Esophagus muscularis mucosa (tissue), 4 donors: ENCODE measurements at regions not wholly inside any gene's neighbourhood (a gene's known extent, or its start where the extent isn't known, plus 50 kb on each side); places are given as distances from the start of the nearest gene placed in this dataset.

Experiments
- EP300 ChIP-seq: sonication (generic); formaldehyde crosslinking; IDR thresholded peaks from one replicate; pipeline ENCODE4 v1.6.1; 2017; ENCODE audit warnings: antibody characterized with exemption
- POLR2A ChIP-seq: fragments of 450-650 bp; IDR thresholded peaks from one replicate; pipeline ENCODE4 v1.6.1; 2017; ENCODE audit warnings: antibody characterized with exemption, moderate library complexity, mild to moderate bottlenecking, low read depth
- POLR2AphosphoS5 ChIP-seq, 2 donors: sonication (generic); formaldehyde crosslinking; IDR thresholded peaks; one replicate each; pipeline ENCODE4 v1.6.1; 2017; ENCODE audit warnings: antibody characterized with exemption in 2 of 2
- TF ChIP-seq, protein P1 (sequence below), 3 experiments: fragments of 200-600 bp in 2 of 3; fragments of 450-650 bp in 1 of 3; sonication (generic) in 2 of 3; IDR thresholded peaks; one replicate each; pipeline ENCODE4 v1.5.1; 2017 to 2019; ENCODE audit warnings: antibody characterized with exemption in 3 of 3, mild to moderate bottlenecking in 2 of 3, moderate library complexity in 1 of 3

DNA sequence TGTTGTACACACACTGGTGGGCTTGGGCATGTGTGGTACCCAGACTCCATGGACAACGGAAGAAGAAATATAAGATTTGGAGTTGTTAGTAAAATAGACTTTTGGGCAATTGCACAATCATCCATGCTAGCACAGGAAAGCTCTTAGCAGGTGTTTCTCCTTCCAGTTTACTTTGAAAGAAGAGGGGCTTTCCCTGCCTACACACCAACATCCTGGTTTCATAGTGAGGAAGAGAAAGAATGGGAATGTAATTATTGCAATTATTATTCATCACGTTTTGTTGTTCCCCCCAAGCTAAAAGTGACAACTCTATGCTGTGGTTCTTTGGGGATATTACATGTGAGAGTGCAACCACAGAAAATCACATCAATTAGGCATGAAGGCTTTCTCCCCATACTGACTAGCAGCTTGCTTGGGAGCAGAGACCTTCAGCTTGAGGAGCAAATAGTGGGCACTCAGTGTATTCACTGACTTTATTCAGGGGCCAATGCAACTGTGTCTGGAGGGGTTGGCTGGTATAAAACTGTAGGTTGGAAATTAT is 57.2 kb upstream of the PUDP start:
- TF ChIP-seq, protein P1, sequence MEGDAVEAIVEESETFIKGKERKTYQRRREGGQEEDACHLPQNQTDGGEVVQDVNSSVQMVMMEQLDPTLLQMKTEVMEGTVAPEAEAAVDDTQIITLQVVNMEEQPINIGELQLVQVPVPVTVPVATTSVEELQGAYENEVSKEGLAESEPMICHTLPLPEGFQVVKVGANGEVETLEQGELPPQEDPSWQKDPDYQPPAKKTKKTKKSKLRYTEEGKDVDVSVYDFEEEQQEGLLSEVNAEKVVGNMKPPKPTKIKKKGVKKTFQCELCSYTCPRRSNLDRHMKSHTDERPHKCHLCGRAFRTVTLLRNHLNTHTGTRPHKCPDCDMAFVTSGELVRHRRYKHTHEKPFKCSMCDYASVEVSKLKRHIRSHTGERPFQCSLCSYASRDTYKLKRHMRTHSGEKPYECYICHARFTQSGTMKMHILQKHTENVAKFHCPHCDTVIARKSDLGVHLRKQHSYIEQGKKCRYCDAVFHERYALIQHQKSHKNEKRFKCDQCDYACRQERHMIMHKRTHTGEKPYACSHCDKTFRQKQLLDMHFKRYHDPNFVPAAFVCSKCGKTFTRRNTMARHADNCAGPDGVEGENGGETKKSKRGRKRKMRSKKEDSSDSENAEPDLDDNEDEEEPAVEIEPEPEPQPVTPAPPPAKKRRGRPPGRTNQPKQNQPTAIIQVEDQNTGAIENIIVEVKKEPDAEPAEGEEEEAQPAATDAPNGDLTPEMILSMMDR (IDR thresholded peaks at IDR 0.05) = no peak
- TF ChIP-seq EP300 = no peak
- TF ChIP-seq POLR2A = no peak
- no peak for TF ChIP-seq POLR2AphosphoS5 (IDR thresholded peaks at IDR 0.05)
